H1 (cell line): ENCODE measurements at regions not wholly inside any gene's neighbourhood (a gene's known extent, or its start where the extent isn't known, plus 50 kb on each side); places are given as distances from the start of the nearest gene placed in this dataset.

Source experiments
- FOSL1 ChIP-seq: IDR thresholded peaks from 2 replicates; pipeline ENCODE4 v1.6.1; 2011; ENCODE audit warnings: mild to moderate bottlenecking, low read depth, low read length, moderate library complexity; ENCODE audit not compliant: insufficient read depth
- SP2 ChIP-seq: IDR thresholded peaks from 2 replicates; pipeline ENCODE4 v1.6.1; 2012; ENCODE audit warnings: mild to moderate bottlenecking, low read length, inconsistent platforms

DNA sequence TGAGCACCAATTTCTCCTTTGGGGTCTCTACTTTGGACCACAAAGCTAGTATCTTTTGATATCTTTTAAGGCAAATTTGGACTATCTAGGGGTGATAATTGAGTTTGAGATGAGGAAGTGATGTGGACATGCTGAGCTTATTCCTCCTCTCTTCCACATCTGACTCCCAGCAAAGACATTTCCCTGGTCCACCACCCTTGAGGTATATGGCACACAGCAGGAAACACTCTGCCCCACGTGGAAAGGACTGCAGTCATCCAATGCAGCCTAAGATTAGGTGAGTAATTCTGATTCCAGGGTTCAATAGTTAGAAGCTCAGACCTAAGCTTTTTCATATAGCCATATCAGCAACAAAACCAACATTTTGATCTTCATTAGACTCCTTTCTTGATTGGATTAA is 290.1 kb upstream of the CHAC2 start (continued):
- no peak for TF ChIP-seq SP2
- no peak for TF ChIP-seq FOSL1
